NCI-H510A (cell line): ENCODE measurements at regions not wholly inside any gene's neighbourhood (a gene's known extent, or its start where the extent isn't known, plus 50 kb on each side); places are given as distances from the start of the nearest gene placed in this dataset.
"Not testable (repeated sequence)": the region's sequence is repeated elsewhere in the genome, so short reads cannot be mapped to it uniquely, and the experiment has no call there.

Experiments
- DNase-seq: peaks from one replicate; lab custom pipeline; 2025; lab: John Stamatoyannopoulos, UW

DNA sequence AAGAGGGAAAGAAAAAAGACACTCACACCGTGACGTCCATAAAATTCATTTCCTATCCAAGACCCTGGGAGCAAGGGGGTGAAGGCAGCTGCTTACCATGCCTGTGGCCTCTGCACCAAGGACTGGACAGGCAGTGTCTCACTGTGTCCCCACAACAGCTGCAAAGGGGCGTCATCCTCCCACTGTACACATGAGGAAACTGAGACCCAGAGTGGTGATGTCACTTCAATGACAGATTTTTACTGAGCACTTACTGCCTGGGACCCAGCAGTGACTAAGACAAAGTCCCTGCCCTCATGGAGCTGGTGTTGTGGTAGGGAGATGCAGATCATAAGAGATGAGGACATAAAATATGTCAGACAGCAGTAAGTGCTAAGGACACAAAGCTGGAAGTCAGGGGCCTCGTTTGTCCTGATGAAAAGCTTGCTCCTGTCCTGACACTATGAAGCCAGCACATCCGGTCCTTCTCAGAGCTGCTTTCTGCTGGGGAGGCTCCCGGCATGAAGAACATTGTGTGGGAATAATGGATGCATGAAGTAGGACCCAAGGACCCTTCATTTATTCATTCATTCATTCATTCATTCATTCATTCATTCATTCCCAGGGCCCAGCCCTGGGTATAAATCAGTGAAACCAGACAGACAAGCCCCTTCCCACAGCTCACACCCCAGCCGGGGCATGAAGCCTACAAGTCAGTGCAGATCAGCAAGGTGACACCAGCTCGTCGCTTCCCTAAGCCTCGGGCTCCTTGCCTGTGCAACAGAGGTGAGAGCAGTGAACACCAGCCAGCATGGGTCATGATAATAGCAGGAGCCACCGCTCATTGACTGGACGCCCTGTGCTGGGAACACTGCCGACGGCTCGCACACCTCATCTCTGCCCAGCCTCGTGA is 473.7 kb downstream of the MATN1 start:
- no peak for DNase-seq

DNA sequence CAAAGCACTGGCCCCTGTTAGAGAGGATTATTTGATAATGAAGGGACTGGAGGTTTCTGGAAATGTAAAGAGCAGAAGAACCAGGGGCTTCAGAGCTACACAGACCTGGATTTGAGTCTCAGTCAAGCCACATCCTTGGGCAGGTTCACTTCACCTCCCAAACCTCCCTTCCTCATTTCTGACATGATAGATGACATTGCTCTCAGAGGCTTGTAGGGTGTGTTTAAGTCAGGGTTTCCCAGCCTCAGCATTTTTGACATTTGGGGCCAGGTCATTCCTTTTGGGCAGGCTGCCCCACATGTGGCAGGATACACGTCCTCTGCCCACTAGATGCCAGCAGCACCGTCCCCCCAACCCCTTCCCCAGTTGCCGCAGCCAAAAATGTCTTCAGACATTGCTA is 474.6 kb downstream of the MATN1 start:
- DNase-seq, result no peak

GRCh38 chr1:30248373-30248772 is 475.0 kb downstream of the MATN1 start:
- DNase-seq, result no peak

DNA sequence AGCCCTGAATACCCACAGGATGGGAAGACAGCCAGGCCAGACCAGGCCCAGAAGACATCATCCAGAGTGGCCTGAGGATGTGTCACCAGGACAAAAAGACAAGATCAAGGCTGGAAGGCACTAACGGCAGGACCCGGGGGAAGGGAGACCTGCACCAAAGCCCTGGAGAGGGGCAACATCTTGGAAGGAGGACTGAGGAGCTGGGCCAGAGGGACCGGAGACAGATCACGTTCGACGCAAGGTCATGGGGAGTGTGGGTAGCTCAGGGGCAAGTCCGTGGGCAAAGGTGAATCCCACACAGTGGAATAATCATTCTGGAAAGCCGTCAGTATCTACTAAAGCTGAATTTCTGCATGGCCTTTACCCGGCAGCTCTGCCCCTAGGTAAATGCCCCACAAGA is 478.6 kb downstream of the MATN1 start:
- DNase-seq, result no peak

- DNase-seq, result no peak
Observed at GRCh38 chr1:30242722-30243457, 480.5 kb downstream of the MATN1 start.

GRCh38 chr1:30242168-30242567 is 481.2 kb downstream of the MATN1 start:
- no peak for DNase-seq

- DNase-seq, result no peak
Observed at GRCh38 chr1:30241681-30242080, 481.7 kb downstream of the MATN1 start.

DNA sequence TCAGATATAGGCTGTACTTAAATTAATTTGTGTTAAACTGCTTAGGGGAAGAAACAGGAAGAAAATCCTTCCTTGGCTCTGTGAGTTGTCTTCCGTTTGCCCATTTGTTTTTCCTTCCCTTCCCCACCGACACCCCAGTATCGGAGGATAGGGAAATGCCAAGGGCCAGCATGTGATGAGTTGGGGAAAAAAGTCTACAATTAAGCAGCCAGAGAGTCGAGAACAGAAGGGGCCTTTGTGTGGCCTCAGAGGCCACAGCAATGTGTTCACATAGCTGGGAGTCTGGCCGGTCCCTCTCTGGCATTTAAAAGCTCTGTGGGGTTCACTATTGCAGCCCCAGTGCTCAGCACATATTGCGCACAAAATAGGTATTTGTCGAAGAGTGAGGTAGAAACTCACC is 489.3 kb downstream of the MATN1 start:
- DNase-seq, result no peak

GRCh38 chr1:30232288-30232899 is 491.0 kb downstream of the MATN1 start:
- DNase-seq, result no peak

GRCh38 chr1:30229960-30230359 is 493.4 kb downstream of the MATN1 start:
- DNase-seq, result no peak

DNA sequence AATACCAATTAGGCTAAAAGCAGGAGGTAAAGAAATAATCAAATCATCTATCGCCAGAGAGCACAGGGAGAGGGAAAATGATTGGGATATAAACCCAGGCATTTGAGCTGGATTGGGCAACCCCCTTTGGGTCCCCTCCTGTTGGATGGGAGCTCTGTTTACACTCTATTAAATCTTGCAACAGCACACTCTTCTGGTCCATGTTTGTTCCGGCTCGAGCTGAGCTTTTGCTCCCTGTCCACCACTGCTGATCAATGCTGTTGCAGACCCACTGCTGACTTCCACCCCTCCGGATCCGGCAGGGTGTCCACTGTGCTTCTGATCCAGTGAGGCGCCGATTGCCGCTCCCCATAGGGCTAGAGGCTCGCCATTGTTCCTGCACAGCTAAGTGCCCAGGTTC is 493.8 kb downstream of the MATN1 start:
- DNase-seq, result no peak

GRCh38 chr1:30226648-30227047 is 496.7 kb downstream of the MATN1 start:
- DNase-seq, result no peak

GRCh38 chr1:30225357-30225756 is 498.0 kb downstream of the MATN1 start:
- DNase-seq, result no peak

GRCh38 chr1:30219675-30220074 is 503.7 kb downstream of the MATN1 start:
- no peak for DNase-seq

DNA sequence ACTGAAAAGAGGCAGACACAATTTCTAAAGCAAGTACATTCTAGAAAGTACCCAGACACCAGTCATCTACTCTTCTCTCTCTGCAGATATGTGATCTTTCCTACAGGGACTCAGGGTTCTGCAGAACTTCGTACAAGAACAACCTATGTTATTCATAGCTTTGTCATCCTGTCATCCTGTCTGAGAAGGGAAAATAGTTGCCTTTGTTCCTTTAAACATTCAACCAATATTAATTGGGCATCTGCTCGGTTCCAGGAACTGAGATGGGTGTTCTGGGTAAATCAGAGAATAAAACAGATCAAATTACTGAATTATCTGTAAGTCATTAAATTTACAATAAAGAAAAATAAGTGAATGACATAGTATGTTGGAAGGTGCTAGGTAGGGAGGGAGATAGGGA is 504.9 kb downstream of the MATN1 start:
- DNase-seq, result no peak

DNA sequence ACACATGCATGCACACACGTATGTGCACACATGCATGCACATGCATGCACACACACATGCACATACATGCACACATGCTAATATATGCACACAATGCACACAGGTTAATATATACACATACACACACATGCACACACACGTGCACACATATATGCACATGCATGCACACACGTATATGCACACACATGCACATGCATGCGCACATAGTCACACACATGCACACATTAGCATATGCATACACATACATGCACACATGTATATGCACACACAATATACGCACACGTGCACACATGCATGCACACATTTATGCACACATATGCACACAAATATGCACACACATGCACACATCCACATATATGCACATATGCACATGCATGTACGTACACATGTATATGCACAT is 506.8 kb downstream of the MATN1 start:
- no peak for DNase-seq

DNA sequence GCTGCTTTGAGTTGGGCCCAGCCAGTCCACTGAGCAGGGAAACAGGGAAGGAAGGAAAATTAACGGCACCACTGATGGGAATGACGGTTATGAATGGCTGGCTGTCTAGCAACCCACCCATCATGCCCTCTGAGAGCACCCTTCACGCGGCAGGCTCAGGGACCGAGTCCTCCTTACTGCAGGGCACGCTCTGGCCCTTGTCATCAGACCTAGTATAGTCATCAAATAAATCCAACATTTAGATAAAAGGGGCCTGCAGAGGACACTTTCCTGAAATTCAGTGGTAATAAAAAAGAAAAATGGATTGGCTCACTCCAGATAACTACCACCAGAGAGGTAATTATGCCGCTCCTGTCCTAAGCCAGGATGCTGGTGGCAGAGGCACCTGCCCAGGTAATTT is 509.4 kb downstream of the MATN1 start:
- no peak for DNase-seq

DNA sequence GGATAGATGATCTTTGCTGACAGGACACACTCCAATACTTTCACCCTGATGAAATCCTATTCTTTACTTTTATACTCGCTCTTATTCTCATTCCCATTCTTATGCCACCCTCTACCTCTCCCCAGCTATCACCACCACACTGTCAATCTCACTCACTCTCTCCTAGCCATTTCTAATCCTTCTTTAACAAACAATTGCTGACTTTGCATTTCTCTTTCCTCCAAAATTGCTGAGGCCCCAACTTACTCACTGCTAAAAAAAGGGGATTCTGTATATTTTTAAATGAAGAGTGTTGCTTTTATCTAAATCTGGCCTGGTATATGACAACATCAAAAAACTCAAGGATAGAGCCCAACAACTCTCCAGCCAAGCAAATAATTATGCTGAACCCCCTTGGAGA is 515.4 kb downstream of the MATN1 start:
- not testable (repeated sequence) for DNase-seq

DNA sequence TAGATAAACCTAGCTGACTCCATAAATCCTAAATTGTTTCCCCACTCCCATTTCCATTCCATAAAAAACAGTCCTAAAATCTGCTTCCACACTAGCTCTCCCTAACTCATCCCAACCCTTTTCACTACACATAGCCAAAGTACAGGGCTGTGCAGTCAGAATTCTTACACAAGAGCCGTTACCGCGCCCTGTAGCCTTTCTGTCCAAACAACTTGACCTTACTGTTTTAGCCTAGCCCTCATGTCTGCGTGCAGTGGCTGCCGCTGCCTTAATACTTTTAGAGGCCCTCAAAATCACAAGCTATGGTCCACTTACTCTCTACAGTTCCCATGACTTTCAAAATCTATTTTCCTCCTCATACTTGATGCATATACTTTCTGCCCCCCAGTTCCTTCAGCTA is 516.8 kb downstream of the MATN1 start:
- not testable (repeated sequence) for DNase-seq

DNA sequence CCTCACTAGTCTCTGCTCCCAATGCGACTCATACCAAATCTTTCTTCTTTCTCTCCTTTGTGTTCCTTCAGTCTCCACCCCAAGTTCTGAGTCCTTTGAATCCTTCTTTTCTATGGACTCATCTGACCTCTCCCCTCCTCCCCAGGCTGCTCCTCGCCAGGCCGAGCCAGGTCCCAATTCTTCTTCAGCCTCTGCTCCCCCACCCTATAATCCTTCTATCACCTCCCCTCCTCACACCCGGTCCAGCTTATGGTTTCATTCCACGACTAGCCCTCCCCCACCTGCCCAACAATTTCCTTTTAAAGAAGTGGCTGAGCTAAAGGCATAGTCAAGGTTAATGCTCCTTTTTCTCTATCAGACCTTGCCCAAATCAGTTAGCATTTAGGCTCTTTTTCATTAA is 518.5 kb downstream of the MATN1 start:
- DNase-seq, result not testable (repeated sequence)

DNA sequence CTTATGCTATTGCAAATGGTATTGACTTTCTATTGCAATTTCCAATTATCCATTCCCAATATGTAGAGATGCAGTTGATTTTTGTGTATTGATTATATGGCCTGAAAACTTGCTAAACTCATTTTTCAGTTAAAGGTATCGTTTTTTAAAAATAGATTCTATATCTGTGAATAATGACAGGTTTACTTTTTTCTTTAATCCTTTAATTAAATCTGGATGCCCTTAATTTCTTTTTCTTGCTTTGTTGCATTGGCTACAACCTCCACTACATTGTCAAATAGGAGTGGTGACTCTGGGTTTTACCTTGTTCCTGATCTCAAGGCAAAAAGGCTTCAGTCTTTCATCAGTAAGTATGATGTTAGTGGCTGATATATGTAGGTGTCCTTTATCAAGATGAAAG is 522.4 kb downstream of the MATN1 start:
- DNase-seq, result no peak

GRCh38 chr1:30200161-30200560 is 523.2 kb downstream of the MATN1 start:
- DNase-seq, result no peak

DNA sequence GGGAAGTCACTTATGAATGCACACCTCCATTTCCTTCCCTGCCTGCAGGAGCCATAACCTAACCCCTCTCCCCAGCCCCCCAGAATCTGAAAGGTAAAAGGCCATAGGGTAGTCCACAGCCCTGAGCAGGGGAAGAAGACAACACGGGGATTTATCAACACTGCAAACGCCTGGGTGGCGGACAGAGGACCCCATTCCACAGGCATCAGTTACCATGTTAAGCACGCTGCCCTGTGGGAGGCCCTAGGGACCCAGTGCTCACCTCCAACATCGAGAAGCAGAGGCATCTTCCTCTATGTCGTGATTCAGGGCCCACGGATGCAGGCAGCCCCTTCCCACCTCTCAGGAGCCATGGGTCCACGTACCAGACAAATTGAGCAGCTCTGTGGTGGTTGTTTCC is 523.8 kb downstream of the MATN1 start:
- no peak for DNase-seq
